PC-9 (cell line): ENCODE measurements at regions not wholly inside any gene's neighbourhood (a gene's known extent, or its start where the extent isn't known, plus 50 kb on each side); places are given as distances from the start of the nearest gene placed in this dataset.

Source experiments
- BruUV-seq: library from RNA; stranded (reverse); fragments of 400-500 nt; replicated peaks from 2 replicates; lab custom pipeline; 2021; lab: Mats Ljungman, UMichigan
- CTCF ChIA-PET: fragments of 300-600 bp; sonication (Branson Sonifier 250); formaldehyde crosslinking; loops from one replicate; lab custom pipeline; 2022; ENCODE audit warnings: antibody characterized with exemption; lab: Charles Lee
- POLR2A ChIA-PET: fragments of 300-600 bp; sonication (Branson Sonifier 250); formaldehyde crosslinking; loops from one replicate; lab custom pipeline; 2022; ENCODE audit warnings: antibody characterized with exemption; ENCODE audit not compliant: unreplicated experiment; lab: Charles Lee
- DNase-seq, 2 experiments: peaks; one replicate each; pipeline versions ENCODE4 v3.0.0 to v3.0.0-alpha.2; 2015 to 2022; ENCODE audit warnings: mixed read lengths in 1 of 2
- H2AFZ ChIP-seq: fragments of 200-600 bp; sonication (generic); 2 replicates; pipeline ENCODE4 v1.8.1; 2017; ENCODE audit warnings: antibody characterized with exemption
- H3F3A ChIP-seq: fragments of 200-600 bp; sonication (generic); 2 replicates; pipeline ENCODE4 v1.8.1; 2017; ENCODE audit warnings: antibody characterized with exemption, mild to moderate bottlenecking, low read depth; ENCODE audit not compliant: insufficient read depth
- H3K27ac ChIP-seq: fragments of 200-600 bp; sonication (generic); 2 replicates; pipeline ENCODE4 v1.6.1; 2016; ENCODE audit warnings: mixed run types
- H3K27me3 ChIP-seq: fragments of 200-600 bp; sonication (generic); 2 replicates; pipeline ENCODE4 v1.6.1; 2016; ENCODE audit warnings: low read depth, mixed run types; ENCODE audit not compliant: insufficient read depth
- H3K36me3 ChIP-seq: fragments of 200-600 bp; sonication (generic); 2 replicates; pipeline ENCODE4 v1.6.1; 2016; ENCODE audit warnings: low read depth, mixed run types
- H3K4me1 ChIP-seq: fragments of 200-600 bp; sonication (generic); replicated peaks from 2 replicates; pipeline ENCODE4 v1.6.1; 2016; ENCODE audit warnings: mixed run types; ENCODE audit not compliant: insufficient read depth
- H3K4me2 ChIP-seq: fragments of 200-600 bp; sonication (generic); 2 replicates; pipeline ENCODE4 v1.6.1; 2017; ENCODE audit warnings: mixed run types
- H3K4me3 ChIP-seq: fragments of 200-600 bp; sonication (generic); 2 replicates; pipeline ENCODE4 v1.6.1; 2016; ENCODE audit warnings: mixed run types
- H3K79me2 ChIP-seq: fragments of 200-600 bp; sonication (generic); 2 replicates; pipeline ENCODE4 v1.6.1; 2017; ENCODE audit warnings: low read depth, mixed run types
- H3K9me2 ChIP-seq: fragments of 200-600 bp; sonication (generic); 2 replicates; pipeline ENCODE4 v1.8.1; 2017; ENCODE audit warnings: mild to moderate bottlenecking; ENCODE audit not compliant: insufficient read depth
- H3K9me3 ChIP-seq: fragments of 200-600 bp; sonication (generic); 2 replicates; pipeline ENCODE4 v1.8.1; 2016; ENCODE audit warnings: low read depth; ENCODE audit not compliant: insufficient read depth
- H4K20me1 ChIP-seq: fragments of 200-600 bp; sonication (generic); 2 replicates; pipeline ENCODE4 v1.8.1; 2017; ENCODE audit not compliant: insufficient read depth
- EZH2 ChIP-seq: fragments of 200-600 bp; sonication (generic); IDR thresholded peaks from 2 replicates; pipeline ENCODE4 v1.8.0; 2017; ENCODE audit warnings: antibody characterized with exemption, low read depth
- intact Hi-C: fragments of 100-400 bp; cut with micrococcal nuclease; formaldehyde crosslinking; loops from one replicate; pipeline ENCODE4 v1.10.0; 2022; ENCODE audit not compliant: unreplicated experiment
- TF ChIP-seq, protein P1 (sequence below): fragments of 200-600 bp; sonication (generic); conservative IDR thresholded peaks from 2 replicates; pipeline ENCODE4 v1.6.1; 2017; ENCODE audit warnings: mixed run types, antibody characterized with exemption, mild to moderate bottlenecking, moderate library complexity

DNA sequence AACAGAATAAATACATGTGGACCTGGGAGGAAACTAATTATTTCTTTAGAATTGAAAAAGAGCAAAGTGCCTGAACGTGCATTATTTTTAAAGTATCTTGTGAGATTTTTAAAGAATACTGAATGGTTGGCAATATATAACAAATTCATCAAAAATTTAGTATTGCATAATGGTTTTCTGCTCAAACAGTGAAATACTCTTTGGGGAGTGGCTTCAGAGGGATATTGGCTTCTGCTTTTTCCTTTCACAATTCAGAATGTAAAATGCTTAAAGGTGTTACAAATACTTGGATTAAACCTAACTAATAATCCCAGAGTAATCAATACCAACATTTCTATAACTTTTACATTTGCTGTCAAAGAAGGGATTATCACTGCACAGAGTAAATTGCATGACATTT, 379.3 kb upstream of the CHD1 start:
- no peaks in the 10 kb centered on the region for H3K36me3 ChIP-seq
- H3K4me2 ChIP-seq: no peak overlapping the region
- intact Hi-C loops: no loop called here
- no peaks in the 10 kb centered on the region for H3K9me3 ChIP-seq
- H4K20me1 ChIP-seq: no peaks in the 10 kb centered on the region
- H3K4me3 ChIP-seq: no peak overlapping the region
- H3K4me1 ChIP-seq: no peaks in the 10 kb centered on the region
- CTCF ChIA-PET: no interaction called here
- DNase-seq: no peak
- H3K79me2 ChIP-seq: no peaks in the 10 kb centered on the region
- TF ChIP-seq, protein P1, sequence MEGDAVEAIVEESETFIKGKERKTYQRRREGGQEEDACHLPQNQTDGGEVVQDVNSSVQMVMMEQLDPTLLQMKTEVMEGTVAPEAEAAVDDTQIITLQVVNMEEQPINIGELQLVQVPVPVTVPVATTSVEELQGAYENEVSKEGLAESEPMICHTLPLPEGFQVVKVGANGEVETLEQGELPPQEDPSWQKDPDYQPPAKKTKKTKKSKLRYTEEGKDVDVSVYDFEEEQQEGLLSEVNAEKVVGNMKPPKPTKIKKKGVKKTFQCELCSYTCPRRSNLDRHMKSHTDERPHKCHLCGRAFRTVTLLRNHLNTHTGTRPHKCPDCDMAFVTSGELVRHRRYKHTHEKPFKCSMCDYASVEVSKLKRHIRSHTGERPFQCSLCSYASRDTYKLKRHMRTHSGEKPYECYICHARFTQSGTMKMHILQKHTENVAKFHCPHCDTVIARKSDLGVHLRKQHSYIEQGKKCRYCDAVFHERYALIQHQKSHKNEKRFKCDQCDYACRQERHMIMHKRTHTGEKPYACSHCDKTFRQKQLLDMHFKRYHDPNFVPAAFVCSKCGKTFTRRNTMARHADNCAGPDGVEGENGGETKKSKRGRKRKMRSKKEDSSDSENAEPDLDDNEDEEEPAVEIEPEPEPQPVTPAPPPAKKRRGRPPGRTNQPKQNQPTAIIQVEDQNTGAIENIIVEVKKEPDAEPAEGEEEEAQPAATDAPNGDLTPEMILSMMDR: no peak
- no peak for TF ChIP-seq EZH2
- no peak overlapping the region for H2AFZ ChIP-seq
- no peaks in the 10 kb centered on the region for H3F3A ChIP-seq
- H3K27me3 ChIP-seq: no peaks in the 10 kb centered on the region
- H3K9me2 ChIP-seq: no peaks in the 10 kb centered on the region
- no peak overlapping the region for H3K27ac ChIP-seq
- POLR2A ChIA-PET: no interaction called here
- BruUV-seq: no TSS peak

DNA sequence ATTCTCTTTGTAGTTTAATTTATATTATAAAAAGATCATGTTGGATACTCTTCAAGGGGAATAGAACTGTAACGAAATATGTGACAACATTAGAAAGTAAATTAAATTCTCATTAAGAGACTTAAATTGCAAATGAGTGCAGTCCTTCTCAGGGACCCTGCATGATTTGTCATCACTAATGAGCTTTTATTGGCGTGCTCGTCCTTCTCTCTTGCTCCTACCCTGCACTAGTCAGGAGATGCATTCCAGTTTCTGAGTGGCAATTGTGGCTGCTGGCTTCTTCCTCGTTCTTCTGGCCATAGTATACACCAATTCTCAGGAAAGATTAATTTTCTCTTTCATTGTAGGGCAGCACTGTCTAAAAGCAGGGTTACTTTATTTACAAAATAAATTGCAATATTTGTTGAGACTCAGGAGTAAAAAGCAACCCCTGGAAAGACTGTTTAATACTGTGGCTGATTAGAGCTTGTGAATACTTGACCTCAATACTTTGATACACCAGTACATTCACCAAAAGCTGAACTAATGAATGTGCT, 376.3 kb upstream of the CHD1 start:
- BruUV-seq: no TSS peak
- POLR2A ChIA-PET: interaction anchor here (0.7 kb wide), 1 partner anchor 863 kb away, joined by 4 read pairs; no protein-coding TSS in a partner anchor
- no peaks in the 10 kb centered on the region for H3K9me2 ChIP-seq
- no peaks in the 10 kb centered on the region for H3K4me1 ChIP-seq
- no peaks in the 10 kb centered on the region for H4K20me1 ChIP-seq
- H2AFZ ChIP-seq: no peak overlapping the region
- H3K27ac ChIP-seq: no peak overlapping the region
- H3K27me3 ChIP-seq: no peaks in the 10 kb centered on the region
- H3F3A ChIP-seq: no peaks in the 10 kb centered on the region
- H3K79me2 ChIP-seq: no peaks in the 10 kb centered on the region
- no peak for DNase-seq
- no peaks in the 10 kb centered on the region for H3K9me3 ChIP-seq
- CTCF ChIA-PET: no interaction called here
- intact Hi-C loops: no loop called here
- no peak for TF ChIP-seq EZH2
- TF ChIP-seq, protein P1: no peak
- H3K4me3 ChIP-seq: no peak overlapping the region
- no peak overlapping the region for H3K4me2 ChIP-seq
- H3K36me3 ChIP-seq: no peaks in the 10 kb centered on the region

DNA sequence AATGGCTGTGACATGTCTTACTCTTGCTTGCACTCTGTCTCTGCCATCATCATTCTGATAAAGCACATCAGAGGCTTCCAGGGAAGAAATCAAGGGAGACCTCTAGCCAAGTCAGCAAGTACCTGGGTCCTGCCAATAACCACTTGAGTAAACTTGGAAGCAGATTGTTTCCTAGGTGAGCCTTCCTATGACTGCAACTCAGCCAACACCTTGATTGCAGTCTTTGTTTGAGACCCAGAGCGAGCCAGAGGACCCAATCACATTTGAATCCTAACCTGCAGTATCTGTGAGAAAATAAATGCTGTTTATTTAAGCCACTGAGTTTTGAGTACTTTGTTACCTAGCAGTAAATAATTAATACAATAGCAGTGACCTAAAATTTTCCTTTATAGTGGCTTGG, 356.8 kb upstream of the CHD1 start:
- H3K27me3 ChIP-seq: no peaks in the 10 kb centered on the region
- H3K9me3 ChIP-seq: no peaks in the 10 kb centered on the region
- ChIA-PET POLR2A (no interaction called here), CTCF (no interaction called here)
- H4K20me1 ChIP-seq: no peaks in the 10 kb centered on the region
- no peaks in the 10 kb centered on the region for H3F3A ChIP-seq
- no peak overlapping the region for H3K4me3 ChIP-seq
- no TSS peak for BruUV-seq
- H2AFZ ChIP-seq: no peak overlapping the region
- TF ChIP-seq EZH2: no peak
- TF ChIP-seq, protein P1: no peak
- H3K9me2 ChIP-seq: no peaks in the 10 kb centered on the region
- intact Hi-C loops: loop anchor here (1.0 kb wide), 1 partner anchor 40 kb away; no protein-coding TSS in a partner anchor
- DNase-seq: no peak
- no peaks in the 10 kb centered on the region for H3K4me1 ChIP-seq
- H3K36me3 ChIP-seq: no peaks in the 10 kb centered on the region
- H3K4me2 ChIP-seq: no peak overlapping the region
- H3K79me2 ChIP-seq: no peaks in the 10 kb centered on the region
- H3K27ac ChIP-seq: no peak overlapping the region
